ENCODE measurements at regions not wholly inside any gene's neighbourhood (a gene's known extent, or its start where the extent isn't known, plus 50 kb on each side); places are given as distances from the start of the nearest gene placed in this dataset.
"Not testable (repeated sequence)": the region's sequence is repeated elsewhere in the genome, so short reads cannot be mapped to it uniquely, and the experiment has no call there.

- peak; percentile 61 for DNase-seq (ENCODE audit: low spot score)
These were observed 359.7 kb upstream of the ZNF32 start for GRCh38 chr10:44008270-44008916.

GRCh38 chr10:44006771-44007170 is 358.1 kb upstream of the ZNF32 start:
- DNase-seq (ENCODE audit: low spot score) = no peak

GRCh38 chr10:44005788-44006099 is 357.1 kb upstream of the ZNF32 start:
- no peak for DNase-seq (ENCODE audit: low spot score)

- no peak for DNase-seq (ENCODE audit: low spot score)
These were observed 356.5 kb upstream of the ZNF32 start for GRCh38 chr10:44004913-44005787.

- peak; percentile 40 for DNase-seq (ENCODE audit: low spot score)
These were observed 349.5 kb upstream of the ZNF32 start for GRCh38 chr10:43998021-43998809.

GRCh38 chr10:43997330-43997729 is 348.6 kb upstream of the ZNF32 start:
- DNase-seq (ENCODE audit: low spot score) = no peak

GRCh38 chr10:43994539-43994938 is 345.9 kb upstream of the ZNF32 start:
- no peak for DNase-seq (ENCODE audit: low spot score)

- DNase-seq (ENCODE audit: low spot score) = not testable (repeated sequence)
These were observed 344.1 kb upstream of the ZNF32 start for GRCh38 chr10:43992816-43993215.

GRCh38 chr10:43986374-43986773 is 337.7 kb upstream of the ZNF32 start:
- no peak for DNase-seq (ENCODE audit: low spot score)

- DNase-seq (ENCODE audit: low spot score) = no peak
These were observed 337.3 kb upstream of the ZNF32 start for GRCh38 chr10:43985941-43986340.

- no peak for DNase-seq (ENCODE audit: low spot score)
These were observed 335.2 kb upstream of the ZNF32 start for GRCh38 chr10:43983856-43984271.

- no peak for DNase-seq (ENCODE audit: low spot score)
These were observed 334.7 kb upstream of the ZNF32 start for GRCh38 chr10:43983405-43983804.

GRCh38 chr10:43982250-43982649 is 333.6 kb upstream of the ZNF32 start:
- no peak for DNase-seq (ENCODE audit: low spot score)

- no peak for DNase-seq (ENCODE audit: low spot score)
These were observed 333.0 kb upstream of the ZNF32 start for GRCh38 chr10:43981696-43982095.

GRCh38 chr10:43981232-43981631 is 332.6 kb upstream of the ZNF32 start:
- DNase-seq (ENCODE audit: low spot score) = no peak

GRCh38 chr10:43980715-43981114 is 332.0 kb upstream of the ZNF32 start:
- no peak for DNase-seq (ENCODE audit: low spot score)

GRCh38 chr10:43980313-43980712 is 331.6 kb upstream of the ZNF32 start:
- no peak for DNase-seq (ENCODE audit: low spot score)

- no peak for DNase-seq (ENCODE audit: low spot score)
These were observed 330.9 kb upstream of the ZNF32 start for GRCh38 chr10:43979551-43979950.

- no peak for DNase-seq (ENCODE audit: low spot score)
These were observed 330.3 kb upstream of the ZNF32 start for GRCh38 chr10:43978936-43979335.

- no peak for DNase-seq (ENCODE audit: low spot score)
These were observed 329.4 kb upstream of the ZNF32 start for GRCh38 chr10:43978091-43978490.

- no peak for DNase-seq (ENCODE audit: low spot score)
These were observed 327.6 kb upstream of the ZNF32 start for GRCh38 chr10:43976292-43976691.

- no peak for DNase-seq (ENCODE audit: low spot score)
These were observed 325.1 kb upstream of the ZNF32 start for GRCh38 chr10:43973801-43974200.

Measured in H4 (cell line).